Keratinocyte (primary cell): ENCODE measurements at regions not wholly inside any gene's neighbourhood (a gene's known extent, or its start where the extent isn't known, plus 50 kb on each side); places are given as distances from the start of the nearest gene placed in this dataset.

ENCODE experiments used
- DNase-seq: peaks from one replicate; pipeline ENCODE4 v3.0.0-alpha.2; 2011; ENCODE audit warnings: low read depth, missing footprints, low spot score
- FAIRE-seq: peaks from 2 replicates; lab custom pipeline; 2011; peaks lifted over from hg19 to GRCh38; lab: Jason Lieb, UNC
- H2AFZ ChIP-seq: 2 replicates; pipeline ENCODE4 v1.6.0; 2012; ENCODE audit warnings: low read length, control low read depth, inconsistent platforms; ENCODE audit not compliant: control insufficient read depth
- H3K27ac ChIP-seq: 2 replicates; pipeline ENCODE4 v1.5.1; 2011; ENCODE audit warnings: low read length; ENCODE audit not compliant: control insufficient read depth, insufficient read depth
- H3K27me3 ChIP-seq: 3 replicates; pipeline ENCODE4 v1.6.0; 2011; ENCODE audit warnings: low read length; ENCODE audit not compliant: control insufficient read depth, insufficient read depth; ENCODE audit errors: extremely low read depth
- H3K36me3 ChIP-seq, 2 experiments: 2 replicates in 1 of 2; 3 replicates in 1 of 2; pipeline ENCODE4 v1.5.1; 2011; ENCODE audit warnings: low read length in 2 of 2, mild to moderate bottlenecking in 1 of 2; ENCODE audit not compliant: control insufficient read depth in 2 of 2, insufficient read depth in 2 of 2; ENCODE audit errors: extremely low read depth in 1 of 2
- H3K4me1 ChIP-seq: 3 replicates; pipeline ENCODE4 v1.5.1; 2011; ENCODE audit warnings: low read length; ENCODE audit not compliant: control insufficient read depth, insufficient read depth; ENCODE audit errors: extremely low read depth
- H3K4me2 ChIP-seq: 3 replicates; pipeline ENCODE4 v1.6.0; 2011; ENCODE audit warnings: low read depth, low read length; ENCODE audit not compliant: control insufficient read depth, insufficient read depth; ENCODE audit errors: extremely low read depth
- H3K4me3 ChIP-seq, 3 experiments: fragments of 200-600 bp in 1 of 3; sonication (generic) in 1 of 3; 2 replicates in 2 of 3; 3 replicates in 1 of 3; pipeline ENCODE4 v1.5.1; 2011 to 2016; ENCODE audit warnings: low read length in 3 of 3, mild to moderate bottlenecking in 3 of 3, control low read depth in 2 of 3, inconsistent platforms in 1 of 3, low read depth in 1 of 3, mixed read lengths in 1 of 3, mixed run types in 1 of 3, moderate library complexity in 1 of 3; ENCODE audit not compliant: control insufficient read depth in 2 of 3, insufficient read depth in 2 of 3; ENCODE audit errors: extremely low read depth in 1 of 3
- H3K79me2 ChIP-seq: 2 replicates; pipeline ENCODE4 v1.6.0; 2012; ENCODE audit warnings: low read length; ENCODE audit not compliant: control insufficient read depth, insufficient read depth
- H3K9ac ChIP-seq: 3 replicates; pipeline ENCODE4 v1.6.0; 2011; ENCODE audit warnings: low read length; ENCODE audit not compliant: control insufficient read depth, insufficient read depth; ENCODE audit errors: extremely low read depth
- H3K9me1 ChIP-seq: 3 replicates; pipeline ENCODE4 v1.6.0; 2011; ENCODE audit warnings: low read length; ENCODE audit not compliant: control insufficient read depth, insufficient read depth; ENCODE audit errors: extremely low read depth
- H3K9me3 ChIP-seq: 2 replicates; pipeline ENCODE4 v1.5.1; 2012; ENCODE audit warnings: low read depth, low read length; ENCODE audit not compliant: control insufficient read depth
- H4K20me1 ChIP-seq: 3 replicates; pipeline ENCODE4 v1.6.0; 2011; ENCODE audit warnings: low read length; ENCODE audit not compliant: control insufficient read depth, insufficient read depth; ENCODE audit errors: extremely low read depth
- EZH2 ChIP-seq: IDR thresholded peaks from one replicate; pipeline ENCODE4 v1.6.1; 2012; ENCODE audit warnings: inconsistent platforms, mild to moderate bottlenecking, low read length, moderate library complexity
- dilution Hi-C: fragments of 300-500 bp; cut with MboI; formaldehyde crosslinking; loops from one replicate; pipeline ENCODE4 v1.7.0; 2020; ENCODE audit warnings: low sequenced_read_pairs; ENCODE audit not compliant: extremely low pct_ligation_motif_present
- TF ChIP-seq, protein P1 (sequence below), 3 experiments: IDR thresholded peaks in 1 of 3; conservative IDR thresholded peaks in 1 of 3; optimal IDR thresholded peaks in 1 of 3; 2 replicates in 2 of 3; 3 replicates in 1 of 3; pipeline versions ENCODE3 to v1.5.1; 2011; ENCODE audit warnings: low read length in 3 of 3, mild to moderate bottlenecking in 3 of 3, moderate library complexity in 2 of 3, control low read depth in 1 of 3, inconsistent platforms in 1 of 3; ENCODE audit not compliant: insufficient read depth in 2 of 3; ENCODE audit errors: extremely low read depth in 1 of 3

DNA sequence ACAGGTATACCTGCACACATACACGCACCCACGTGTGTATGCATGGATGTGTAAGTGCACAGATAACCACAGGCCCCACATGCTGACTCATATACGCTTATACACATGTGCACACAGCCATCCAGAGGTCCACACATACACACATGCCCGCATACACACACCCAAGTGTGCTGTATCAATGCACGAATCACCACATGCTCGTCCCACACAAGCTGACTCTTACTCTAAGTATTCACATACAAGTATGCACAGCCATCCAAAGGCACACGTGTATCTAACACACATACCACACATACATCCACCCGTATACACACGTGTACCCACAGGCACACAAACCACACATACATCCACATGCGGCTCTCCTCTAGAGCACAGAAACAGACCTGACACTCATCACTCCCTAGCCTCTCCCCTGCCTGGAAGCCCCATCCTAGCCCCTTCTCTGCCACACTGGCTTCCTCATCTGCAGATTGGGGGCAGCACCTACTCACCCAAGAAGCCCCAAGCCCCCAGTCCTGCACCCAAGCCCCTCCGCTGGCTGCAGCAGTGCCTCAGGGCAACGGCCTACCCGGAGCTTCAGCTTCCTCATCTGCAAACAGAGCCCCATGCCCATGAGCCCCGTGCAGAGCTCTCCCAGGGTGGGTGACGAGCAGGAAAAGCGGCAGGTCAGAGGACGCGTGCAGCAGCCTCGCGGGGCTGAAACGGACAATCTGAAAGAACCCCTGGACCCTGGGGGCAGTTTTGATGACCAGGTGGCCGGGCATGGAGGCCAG, 105.4 kb downstream of the NCOR2 start:
- DNase-seq (peak; percentile 19), FAIRE-seq (no peak)
- peaks cover 43 to 45% of the 10 kb centered on the region in 2 experiments for H3K36me3 ChIP-seq
- H3K9me3 ChIP-seq, result peaks cover 5% of the 10 kb centered on the region
- TF ChIP-seq, protein P1, sequence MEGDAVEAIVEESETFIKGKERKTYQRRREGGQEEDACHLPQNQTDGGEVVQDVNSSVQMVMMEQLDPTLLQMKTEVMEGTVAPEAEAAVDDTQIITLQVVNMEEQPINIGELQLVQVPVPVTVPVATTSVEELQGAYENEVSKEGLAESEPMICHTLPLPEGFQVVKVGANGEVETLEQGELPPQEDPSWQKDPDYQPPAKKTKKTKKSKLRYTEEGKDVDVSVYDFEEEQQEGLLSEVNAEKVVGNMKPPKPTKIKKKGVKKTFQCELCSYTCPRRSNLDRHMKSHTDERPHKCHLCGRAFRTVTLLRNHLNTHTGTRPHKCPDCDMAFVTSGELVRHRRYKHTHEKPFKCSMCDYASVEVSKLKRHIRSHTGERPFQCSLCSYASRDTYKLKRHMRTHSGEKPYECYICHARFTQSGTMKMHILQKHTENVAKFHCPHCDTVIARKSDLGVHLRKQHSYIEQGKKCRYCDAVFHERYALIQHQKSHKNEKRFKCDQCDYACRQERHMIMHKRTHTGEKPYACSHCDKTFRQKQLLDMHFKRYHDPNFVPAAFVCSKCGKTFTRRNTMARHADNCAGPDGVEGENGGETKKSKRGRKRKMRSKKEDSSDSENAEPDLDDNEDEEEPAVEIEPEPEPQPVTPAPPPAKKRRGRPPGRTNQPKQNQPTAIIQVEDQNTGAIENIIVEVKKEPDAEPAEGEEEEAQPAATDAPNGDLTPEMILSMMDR (optimal IDR thresholded peaks at IDR 0.05 in 1 of 3, IDR thresholded peaks at IDR 0.05 in 1 of 3, conservative IDR thresholded peaks at IDR 0.05 in 1 of 3; ENCODE audit: extremely low read depth in 1 of 3, insufficient read depth in 2 of 3, low read length in 3 of 3), result no peak
- no peak for TF ChIP-seq EZH2
- dilution Hi-C loops, result no loop called here
- peaks cover 10% of the 10 kb centered on the region for H3K79me2 ChIP-seq
- H4K20me1 ChIP-seq, result peaks cover 19% of the 10 kb centered on the region
- H3K27ac ChIP-seq, result no peak overlapping the region
- H2AFZ ChIP-seq, result no peak overlapping the region
- peaks cover 4% of the 10 kb centered on the region for H3K4me1 ChIP-seq
- H3K9ac ChIP-seq, result no peak overlapping the region
- no peak overlapping the region for H3K4me2 ChIP-seq
- no peaks in the 10 kb centered on the region for H3K9me1 ChIP-seq
- no peaks in the 10 kb centered on the region for H3K27me3 ChIP-seq
- no peak overlapping the region for H3K4me3 ChIP-seq

DNA sequence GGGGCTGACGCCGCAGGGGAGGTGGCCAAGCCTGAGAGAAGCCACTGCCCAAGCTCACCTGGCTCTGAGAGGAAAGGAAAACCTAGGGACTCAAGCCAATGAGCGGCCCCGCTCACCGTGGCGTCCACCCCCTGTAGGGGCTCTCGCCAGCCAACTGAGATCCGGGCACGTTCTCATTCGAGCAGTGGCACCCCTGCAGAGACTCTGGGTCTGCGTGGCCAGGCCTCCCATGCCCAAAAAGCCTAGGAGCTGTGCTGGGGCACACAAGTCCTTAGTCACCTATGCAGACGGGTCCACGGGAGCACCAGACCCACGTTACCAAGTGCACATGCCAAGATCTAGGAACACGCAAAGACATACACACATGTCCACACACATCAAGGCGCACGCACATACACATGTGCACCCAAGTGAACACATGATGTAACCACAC, 106.2 kb downstream of the NCOR2 start:
- FAIRE-seq (no peak), DNase-seq (no peak)
- Histone ChIP-seq H3K27ac (no peak overlapping the region), H3K9me3 (peaks cover 5% of the 10 kb centered on the region), H3K79me2 (peaks cover 7% of the 10 kb centered on the region), H3K9me1 (no peaks in the 10 kb centered on the region), H3K36me3 (peaks cover 41 to 42% of the 10 kb centered on the region in 2 experiments), H3K4me1 (peaks cover 4% of the 10 kb centered on the region), H3K4me3 (no peak overlapping the region), H3K4me2 (no peak overlapping the region), H3K27me3 (no peaks in the 10 kb centered on the region), H3K9ac (no peak overlapping the region), H2AFZ (no peak overlapping the region), H4K20me1 (peaks cover 19% of the 10 kb centered on the region)
- dilution Hi-C loops, result no loop called here
- TF ChIP-seq EZH2, result no peak
- TF ChIP-seq, protein P1 (optimal IDR thresholded peaks at IDR 0.05 in 1 of 3, IDR thresholded peaks at IDR 0.05 in 1 of 3, conservative IDR thresholded peaks at IDR 0.05 in 1 of 3; ENCODE audit: extremely low read depth in 1 of 3, insufficient read depth in 2 of 3, low read length in 3 of 3), result no peak
